Anterior cingulate cortex (tissue), 58 donors: ENCODE measurements at regions not wholly inside any gene's neighbourhood (a gene's known extent, or its start where the extent isn't known, plus 50 kb on each side); places are given as distances from the start of the nearest gene placed in this dataset.

Experiments used
- DNase-seq, 58 donors: peaks; one replicate each; lab custom pipeline; 2025; lab: John Stamatoyannopoulos, UW

DNA sequence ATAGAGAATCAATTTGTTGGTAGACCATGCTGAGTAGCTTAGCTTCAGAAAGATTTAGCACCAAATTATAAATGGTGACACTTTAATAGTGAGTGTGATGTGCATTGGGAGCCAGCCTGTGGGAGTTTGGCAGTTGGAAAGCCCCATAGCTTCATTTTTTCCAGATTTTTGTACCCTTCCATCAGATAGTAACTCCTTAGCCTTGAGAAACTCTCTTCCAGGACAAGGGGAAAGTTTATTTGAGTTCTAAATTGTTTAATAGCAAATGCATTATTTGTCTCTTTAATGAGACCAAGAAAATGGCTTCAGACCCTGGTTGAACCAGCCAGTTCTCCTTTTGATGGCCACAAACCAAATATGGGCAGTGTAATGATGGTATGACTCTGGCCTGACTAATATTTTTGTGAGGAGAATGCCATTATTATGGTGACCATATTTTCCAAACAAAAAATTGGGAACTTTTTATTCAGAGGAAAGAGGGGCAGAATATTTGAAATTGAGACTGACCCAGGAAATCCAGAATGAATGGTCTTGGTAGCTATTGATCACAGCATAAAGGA, 49.8 kb downstream of the PLCE1 start:
- DNase-seq: no peak

DNA sequence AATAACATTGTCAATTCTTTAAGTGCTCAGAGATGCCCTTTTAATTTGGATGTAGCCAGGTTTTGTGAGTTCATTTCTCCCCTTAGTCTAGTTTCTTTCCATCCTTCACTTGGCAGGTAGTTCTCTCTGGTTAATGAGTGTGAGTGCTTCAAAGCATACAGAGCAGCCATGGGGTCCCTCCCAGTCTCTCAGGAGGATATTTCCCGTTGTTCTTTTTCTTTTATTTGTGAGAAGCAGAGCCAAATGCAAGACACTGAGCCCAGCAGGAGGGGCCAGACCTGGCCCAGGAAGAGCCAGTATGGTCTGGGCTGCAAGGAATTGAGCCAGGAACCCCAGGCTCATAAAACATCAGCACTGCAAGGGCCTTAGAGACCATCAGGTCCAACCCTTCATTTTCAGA, 52.4 kb downstream of the PLCE1 start:
- no peak for DNase-seq

DNA sequence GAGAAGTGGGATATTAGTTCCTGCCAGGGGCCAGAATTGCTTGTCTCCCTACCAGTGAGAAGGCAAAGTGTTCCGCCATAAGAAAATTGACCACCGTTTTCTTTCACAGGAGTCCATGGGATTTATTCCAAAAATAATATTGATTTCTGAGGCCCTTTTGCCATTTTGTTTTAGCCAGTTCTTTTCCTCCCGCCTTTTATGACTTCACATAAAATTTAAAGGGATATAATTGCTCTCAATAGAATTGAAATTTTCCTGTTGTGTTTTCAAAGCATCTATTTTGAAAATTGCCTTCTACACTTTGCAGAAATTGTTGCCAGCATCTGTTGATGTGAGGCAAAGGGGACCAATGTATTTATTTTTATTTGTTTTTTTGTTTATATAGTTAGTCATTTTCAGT, 53.6 kb downstream of the PLCE1 start:
- DNase-seq: no peak

DNA sequence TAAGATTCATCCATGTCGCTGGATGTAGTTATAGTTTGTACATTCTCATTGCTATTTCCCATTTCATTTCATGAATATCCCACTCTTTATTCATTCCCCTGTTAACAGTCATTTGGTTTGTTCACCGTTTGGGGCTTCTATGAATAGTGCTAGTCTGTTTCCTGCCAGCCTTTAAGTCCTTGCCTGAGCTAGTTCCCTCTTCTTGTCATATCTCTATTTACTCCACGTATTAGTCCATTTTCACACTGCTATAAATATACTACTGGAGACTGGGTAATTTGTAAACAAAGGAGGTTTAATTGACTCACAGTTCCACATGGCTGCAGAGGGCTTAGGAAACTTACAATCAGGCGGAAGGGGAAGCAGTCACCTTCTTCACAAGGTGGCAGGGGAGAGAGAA, 56.2 kb downstream of the PLCE1 start:
- no peak for DNase-seq

DNA sequence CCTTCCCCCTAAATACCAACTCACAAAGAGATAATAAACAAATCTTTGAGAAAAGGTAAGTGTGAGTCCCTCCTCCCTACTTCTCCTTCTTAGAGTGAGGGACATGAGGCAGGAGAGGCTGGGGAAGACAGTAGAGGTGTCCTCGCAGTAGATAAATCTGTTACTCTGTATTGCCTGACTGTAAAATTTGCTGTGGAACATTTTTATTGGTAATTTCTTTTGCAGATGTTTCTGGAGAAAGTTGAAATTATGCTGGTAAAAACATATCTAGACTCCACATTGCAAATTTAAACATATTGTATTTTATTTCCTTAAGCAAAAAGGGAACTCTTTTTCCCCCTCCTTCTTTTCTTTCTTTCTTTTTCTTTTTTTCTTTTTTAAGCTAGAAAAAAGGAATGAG, 58.5 kb downstream of the PLCE1 start:
- no peak for DNase-seq

DNA sequence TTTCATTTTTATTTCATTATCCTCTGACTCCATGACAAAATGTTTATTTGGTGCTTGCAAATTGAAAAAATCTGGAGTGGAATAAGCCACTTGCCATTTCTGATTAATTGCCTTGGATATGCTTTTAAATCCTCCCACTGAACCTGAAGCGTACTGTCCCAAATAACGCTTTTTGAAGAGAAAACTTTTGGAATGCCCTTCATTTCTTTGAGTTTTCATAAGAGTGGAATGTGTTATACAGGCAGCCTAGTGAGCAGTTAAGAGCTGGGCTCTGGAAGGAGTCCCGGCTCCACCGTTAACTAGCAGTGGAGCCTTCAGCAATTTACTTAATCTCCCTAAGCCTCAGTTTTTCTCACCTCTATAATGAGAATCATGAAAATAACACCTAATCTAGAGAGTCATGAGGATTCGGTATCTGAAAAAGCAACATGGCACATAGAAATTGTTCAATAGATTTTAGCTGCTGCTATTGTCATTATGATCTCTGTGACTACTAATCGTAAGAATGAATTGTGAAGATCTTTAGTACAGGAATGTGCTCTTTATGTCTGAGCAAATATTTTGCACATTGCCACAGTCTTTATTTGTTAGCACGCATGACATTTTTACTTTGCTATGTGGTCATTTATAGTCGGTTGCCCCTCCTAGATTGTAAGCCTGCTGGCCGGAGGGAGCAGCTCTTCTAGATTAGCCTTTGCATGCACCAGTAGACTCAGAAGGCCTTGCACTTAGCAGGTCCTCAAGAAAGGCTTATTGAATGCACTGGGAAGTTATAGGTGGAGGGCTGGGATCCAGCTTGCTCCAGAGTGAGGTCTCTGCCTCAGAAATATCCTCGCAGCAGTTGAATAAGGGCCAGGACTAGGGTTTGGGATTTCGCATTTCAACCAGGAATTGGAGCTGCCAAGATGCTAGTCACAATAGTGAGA, 59.4 kb downstream of the PLCE1 start:
- peak in 4 of 58 donors; percentile 7 to 15 (median 8) for DNase-seq

DNA sequence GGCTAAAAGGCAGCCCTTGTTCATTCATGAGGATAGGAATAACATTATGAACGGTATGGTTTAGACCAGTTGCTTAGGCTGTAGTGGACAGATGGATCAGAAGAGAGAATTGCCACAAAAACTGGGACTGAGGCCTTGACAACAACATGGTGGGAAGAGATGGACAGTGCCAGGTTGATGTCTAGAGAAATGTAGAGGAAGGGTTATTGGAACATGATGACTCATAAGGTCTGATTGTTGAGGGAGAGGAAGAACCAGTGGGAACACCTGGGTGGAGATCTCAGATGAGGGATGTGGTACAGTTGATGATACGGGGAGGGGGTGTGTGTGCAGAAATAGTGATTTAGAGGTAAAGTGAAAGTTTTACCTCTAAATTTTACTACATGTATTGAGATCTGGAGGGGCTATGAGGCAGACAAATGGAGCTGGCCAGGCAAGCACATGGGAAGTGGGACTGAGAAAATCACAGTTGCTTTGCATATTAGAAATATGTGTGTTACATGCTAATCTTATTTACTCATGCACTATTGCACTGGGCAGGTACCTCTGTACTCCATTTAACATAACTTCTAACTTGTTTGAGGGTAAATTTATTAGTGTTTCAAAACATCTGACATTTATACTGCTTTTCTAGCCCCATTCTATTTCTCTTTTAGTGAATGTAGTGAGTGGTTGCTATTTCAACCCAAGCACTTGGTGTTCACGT, 65.6 kb downstream of the PLCE1 start:
- DNase-seq: no peak

DNA sequence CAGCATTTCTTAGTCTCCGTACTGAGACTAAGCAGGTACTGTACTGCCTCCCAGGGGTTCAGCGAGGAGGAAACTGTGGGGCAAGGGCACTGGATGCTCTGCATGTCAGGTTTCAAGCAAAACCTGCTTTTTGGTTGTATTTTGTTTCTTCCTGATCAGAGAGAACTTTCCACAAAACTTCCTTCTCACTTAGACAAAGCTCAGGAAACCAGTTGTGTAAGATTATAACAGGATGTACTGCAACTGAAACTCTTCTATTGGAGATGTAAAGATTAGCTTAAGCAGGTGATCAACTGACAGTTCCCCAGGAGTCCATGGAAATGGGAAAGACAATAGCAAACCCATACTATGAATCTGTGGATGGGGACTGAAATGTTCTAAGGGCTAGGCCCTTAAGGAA, 67.3 kb downstream of the PLCE1 start:
- DNase-seq: no peak

DNA sequence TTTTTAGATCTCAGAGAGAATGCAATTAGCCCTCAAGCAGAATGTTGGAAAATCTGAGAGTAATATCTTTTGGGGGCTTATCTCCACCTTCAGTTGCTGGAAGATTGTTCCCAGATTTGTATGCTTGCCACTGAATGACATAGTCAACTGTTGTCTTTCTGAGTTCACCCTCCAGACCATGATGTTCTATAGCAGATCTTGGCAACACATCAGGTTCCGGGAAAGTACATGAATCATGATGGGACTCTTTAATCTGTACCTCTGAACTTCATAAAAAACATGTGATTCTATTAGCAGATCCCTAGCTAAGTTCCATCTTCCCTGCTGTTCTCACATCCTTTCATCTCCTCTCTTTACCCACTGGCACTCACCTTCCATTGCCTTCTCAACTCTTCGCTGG, 68.9 kb downstream of the PLCE1 start:
- DNase-seq: no peak

DNA sequence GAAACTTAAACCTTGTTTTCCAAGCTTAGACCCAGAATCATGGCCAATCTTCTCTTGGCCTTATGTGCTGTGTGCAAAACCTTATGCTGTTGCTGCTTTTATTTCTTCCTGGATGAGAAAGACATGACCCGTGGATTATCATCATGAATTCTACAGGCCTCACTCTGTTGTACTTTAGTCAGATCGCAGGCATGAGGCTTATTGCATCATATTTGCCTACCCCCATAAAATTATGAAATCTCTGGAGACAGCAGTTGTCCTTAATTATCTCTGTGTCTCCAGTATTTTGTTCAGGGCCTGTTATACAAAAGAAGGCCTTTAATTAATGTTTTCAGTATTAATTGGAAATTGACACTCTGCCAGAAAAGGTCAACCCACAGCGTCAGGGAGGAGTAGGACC, 71.6 kb downstream of the PLCE1 start:
- DNase-seq: no peak

DNA sequence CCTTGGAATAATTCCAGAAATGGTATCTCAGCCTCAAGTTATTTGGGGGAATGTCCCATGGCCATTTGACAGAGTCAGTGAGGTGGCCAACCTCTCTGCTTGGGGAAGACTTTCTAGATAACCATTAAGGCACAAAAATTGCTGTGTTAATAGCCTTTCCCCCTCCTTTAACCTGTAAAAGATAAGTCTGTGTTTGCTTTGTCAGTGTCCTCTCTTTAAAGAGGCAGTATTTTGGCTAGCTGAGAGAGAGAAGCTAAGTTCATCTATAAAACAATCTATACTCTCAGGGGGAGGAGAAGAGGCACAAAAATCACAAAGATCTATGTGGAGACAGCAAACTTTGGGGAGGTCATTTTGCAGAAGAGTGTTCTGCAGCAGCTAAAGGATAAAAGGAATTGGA, 72.1 kb downstream of the PLCE1 start:
- DNase-seq: no peak

DNA sequence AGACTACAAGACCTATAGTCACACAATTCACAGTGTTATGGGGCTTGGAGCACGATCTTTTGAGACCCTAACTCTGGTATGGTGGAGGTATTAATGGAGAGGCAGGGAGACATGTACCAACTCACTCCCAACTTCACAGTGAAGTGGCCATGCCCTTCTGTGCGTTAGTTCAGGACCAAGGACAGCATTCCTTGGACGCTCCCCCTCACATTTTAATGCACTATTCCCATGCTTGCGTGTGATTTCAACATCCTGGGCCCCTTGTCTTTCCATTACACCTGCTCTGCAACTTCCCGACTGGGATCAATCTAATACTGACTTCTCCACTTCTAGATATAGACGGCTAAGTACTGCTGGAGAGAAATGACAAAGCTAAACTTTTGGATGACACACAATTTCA, 72.7 kb downstream of the PLCE1 start:
- DNase-seq: no peak

DNA sequence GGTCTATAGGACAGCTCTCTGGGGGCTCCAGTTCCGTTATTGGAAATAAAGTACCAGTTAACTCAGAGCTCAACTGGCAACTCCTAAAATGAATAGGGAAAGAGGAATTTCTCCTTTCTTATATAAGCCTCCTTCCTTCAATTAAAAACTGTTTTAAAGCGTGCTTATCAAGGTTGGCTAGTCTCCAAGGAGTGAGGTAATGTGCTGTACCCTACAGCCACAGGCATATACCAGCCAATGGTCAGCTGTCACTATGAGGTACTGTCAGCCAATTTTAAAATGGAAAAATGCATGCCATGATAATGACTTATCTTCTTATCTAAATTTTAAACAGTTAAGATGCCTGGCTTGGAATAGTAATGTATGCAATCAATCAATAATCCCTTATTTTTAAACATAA, 76.2 kb downstream of the PLCE1 start:
- DNase-seq: no peak

DNA sequence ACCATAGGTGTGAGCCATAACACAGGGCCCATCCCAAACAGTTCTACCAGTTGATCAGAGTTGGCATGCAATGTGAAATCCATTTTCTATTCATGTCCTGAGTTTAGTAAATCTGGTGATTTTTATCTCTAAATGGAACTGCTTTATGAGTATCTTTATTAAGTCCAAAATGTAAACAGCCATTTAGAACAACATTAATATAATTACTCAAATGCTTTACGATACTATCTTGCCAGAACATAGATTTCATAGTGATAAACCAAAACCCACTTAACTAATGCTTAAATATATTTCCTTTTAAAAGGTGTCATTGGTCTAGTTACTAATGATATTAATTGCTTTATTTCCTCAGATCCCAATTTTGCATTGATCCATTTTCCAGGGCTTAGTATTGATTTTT, 80.7 kb downstream of the PLCE1 start:
- no peak for DNase-seq

DNA sequence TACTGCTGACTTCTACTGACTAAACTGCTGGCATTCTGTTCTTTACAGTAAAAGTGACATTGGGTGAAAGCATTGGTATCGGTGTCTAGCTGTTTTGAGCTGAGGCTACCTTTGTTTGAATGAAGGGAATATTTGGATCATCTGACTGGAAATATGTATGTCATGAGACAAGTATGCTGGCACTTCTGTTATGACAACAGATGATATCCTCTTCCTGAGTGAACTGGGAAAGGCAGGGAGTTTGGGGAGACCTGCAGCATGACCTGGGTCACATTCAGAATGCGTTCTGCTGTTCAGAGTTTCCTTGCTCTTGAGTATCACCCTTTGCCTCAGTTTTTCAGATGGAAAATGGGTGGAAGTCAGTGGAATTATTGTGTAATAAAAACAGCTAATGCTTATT, 81.8 kb downstream of the PLCE1 start:
- no peak for DNase-seq

DNA sequence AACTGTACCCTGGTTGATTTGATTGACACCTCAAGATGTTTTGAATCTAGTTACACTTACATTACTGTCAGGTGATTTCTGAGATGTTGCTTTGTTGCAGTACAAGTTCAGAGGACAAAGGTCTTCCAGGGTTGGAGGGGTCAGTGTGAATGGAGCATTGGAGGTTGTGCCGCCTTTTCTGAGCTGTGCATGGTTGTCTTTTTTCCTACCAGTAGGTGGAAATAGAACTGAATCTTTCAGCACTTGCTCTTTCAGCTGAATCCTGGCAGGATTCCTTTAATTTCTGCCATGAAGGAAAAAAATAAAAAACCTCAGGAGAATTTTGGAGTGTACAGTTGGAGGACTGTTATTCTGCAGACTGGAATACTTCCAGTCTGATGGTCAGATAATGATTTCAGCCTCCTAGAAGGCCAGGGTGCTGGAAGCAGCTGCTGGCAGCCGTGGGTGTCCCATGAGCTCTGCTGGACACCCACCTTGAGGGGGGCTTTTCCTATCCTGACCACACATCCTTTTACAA, 82.7 kb downstream of the PLCE1 start:
- peak in 2 of 58 donors; percentile 17 to 33 for DNase-seq

DNA sequence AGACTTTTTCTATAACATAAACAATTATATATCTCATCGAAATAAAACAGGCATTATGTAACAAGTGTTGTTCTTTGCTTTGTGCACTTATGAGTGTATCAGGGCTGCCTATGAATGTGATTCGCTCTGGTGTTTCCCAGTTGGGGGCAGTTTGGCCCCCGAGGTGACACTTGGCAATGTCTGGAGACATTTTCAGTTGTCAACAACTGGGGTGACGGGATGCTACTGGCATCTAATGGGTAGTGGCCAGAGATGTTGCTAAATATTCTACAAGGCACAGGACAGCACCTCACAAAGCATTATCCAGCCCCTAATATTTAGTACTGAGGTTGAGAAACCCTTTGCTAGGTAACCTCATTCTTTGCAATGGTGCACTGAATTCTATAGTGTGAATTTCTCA, 83.3 kb downstream of the PLCE1 start:
- DNase-seq: no peak

DNA sequence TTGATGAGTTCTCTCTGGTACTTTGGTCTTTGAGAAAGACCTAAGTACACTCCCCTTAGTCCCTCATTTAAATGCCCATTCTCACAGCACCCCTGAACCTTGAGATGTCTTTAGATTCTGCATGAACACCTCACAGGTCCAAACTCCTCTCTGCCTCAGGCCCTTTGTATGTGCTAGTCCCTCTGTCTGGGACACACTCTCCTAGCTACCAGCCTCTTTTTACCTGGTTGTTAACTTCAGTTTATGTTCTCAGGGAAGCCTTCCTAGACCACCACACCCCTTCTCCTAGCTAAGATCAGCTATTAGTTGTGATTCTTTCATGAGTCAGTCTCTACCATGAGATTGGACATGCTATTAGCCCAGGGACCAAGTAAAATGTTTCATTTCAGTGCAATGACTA, 86.4 kb downstream of the PLCE1 start:
- no peak for DNase-seq

DNA sequence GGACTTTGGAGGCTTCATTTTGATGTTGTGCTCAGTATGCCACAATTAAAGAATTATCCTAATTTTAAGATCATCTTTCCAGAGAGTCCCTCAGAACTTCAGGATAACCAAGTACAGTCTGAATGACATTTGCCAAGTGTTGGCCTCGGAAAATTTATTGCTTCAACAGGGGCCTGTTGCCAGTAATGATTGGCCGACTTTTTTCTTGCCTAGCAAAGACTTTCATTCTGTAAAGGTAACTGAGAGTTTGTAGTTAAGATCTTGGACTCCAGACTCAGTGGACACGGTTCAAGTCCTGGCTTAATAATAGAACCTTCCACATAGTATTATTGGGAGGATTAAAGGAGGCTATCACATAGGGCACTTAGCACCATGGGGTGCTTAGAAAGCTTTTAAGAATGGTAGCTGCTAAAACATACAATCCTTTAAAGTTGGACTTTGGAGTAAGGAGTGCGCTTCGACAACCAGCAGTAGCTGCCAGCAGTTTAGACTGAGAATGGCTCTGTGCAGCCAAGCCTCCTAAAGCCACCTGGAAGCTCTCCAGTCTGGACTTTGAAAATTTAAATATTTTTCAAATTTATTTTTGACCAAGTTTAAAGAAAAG, 90.0 kb downstream of the PLCE1 start:
- no peak for DNase-seq

DNA sequence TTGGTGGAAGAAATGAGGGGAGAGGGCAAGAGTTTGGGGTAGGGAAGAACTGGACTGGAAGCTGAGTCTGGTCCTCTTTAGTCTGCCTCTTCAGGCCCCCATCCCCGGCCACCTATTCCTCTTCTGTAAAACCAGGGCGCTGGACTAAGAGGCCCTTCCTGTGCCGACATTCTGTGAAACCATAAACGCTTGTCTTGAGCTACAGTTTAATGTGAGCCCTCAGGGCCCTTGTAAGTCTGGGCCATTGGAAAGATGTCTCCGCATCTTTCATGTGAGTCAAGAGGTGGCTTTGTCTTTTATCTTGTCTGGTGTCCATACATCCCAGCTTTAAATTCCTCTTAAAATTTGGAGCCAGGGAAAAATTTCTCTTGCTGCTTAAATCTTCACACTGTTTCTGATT, 90.6 kb downstream of the PLCE1 start:
- no peak for DNase-seq

DNA sequence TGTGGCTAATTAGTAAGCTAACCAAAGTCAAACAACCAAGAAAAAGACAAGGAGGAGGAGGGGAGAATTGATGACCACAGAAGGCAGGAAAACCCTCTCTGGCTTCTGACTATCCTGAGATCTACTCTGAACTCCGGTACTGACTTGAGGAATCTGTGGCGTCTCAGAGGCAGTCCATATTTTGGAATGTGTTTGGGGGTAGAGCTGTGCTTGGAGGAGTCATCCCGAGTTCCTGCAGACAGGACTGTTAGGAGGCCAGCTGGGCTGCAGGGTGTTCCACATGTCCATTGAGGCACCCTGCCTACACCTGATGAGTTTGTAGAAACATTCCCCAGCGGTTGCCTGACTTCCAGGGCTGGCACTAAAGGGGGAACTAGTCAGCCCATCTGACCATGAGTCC, 91.6 kb downstream of the PLCE1 start:
- no peak for DNase-seq
